ENCODE measurements at regions not wholly inside any gene's neighbourhood (a gene's known extent, or its start where the extent isn't known, plus 50 kb on each side); places are given as distances from the start of the nearest gene placed in this dataset.

GRCh38 chr1:64356636-64357256 lies 113.2 kb upstream of the CACHD1 start:
- Histone ChIP-seq H3K9me1 (ENCODE audit: control insufficient read depth, insufficient read depth, low read length) (no peaks in the 10 kb centered on the region), H3K4me3 (no peak overlapping the region), H3K9me3 (replicated peaks; ENCODE audit: control insufficient read depth, insufficient read depth, low read depth, low read length) (no peaks in the 10 kb centered on the region), H4K20me1 (replicated peaks; ENCODE audit: control insufficient read depth, insufficient read depth, low read length) (no peaks in the 10 kb centered on the region), H3K9ac (ENCODE audit: insufficient read depth in 1 of 2, low read depth in 2 of 2, low read length in 2 of 2) (no peak overlapping the region), H3K4me2 (ENCODE audit: insufficient read depth, low read length) (no peak overlapping the region), H3K79me2 (ENCODE audit: control insufficient read depth, insufficient read depth, low read length) (no peaks in the 10 kb centered on the region), H3K4me1 (replicated peaks in 1 of 2; ENCODE audit: control insufficient read depth in 2 of 2, insufficient read depth in 2 of 2, low read length in 2 of 2) (no peaks in the 10 kb centered on the region), H3K36me3 (ENCODE audit: control insufficient read depth, insufficient read depth, low read length) (no peaks in the 10 kb centered on the region), H3K27me3 (ENCODE audit: control insufficient read depth in 2 of 2, insufficient read depth in 2 of 2, low read length in 2 of 2) (peaks cover 0 to 4% of the 10 kb centered on the region in 2 experiments; a peak in 1 of 5 replicates), H2AFZ (ENCODE audit: low read depth, low read length) (no peak overlapping the region), H3K27ac (ENCODE audit: extremely low read depth, low read depth, low read length) (no peak overlapping the region)
- TF ChIP-seq TAL1 (IDR thresholded peaks at IDR 0.05) (no peak), CEBPZ (IDR thresholded peaks at IDR 0.05; ENCODE audit: borderline replicate concordance, low read depth, low read length) (no peak), SMARCC2 (IDR thresholded peaks at IDR 0.05; ENCODE audit: low read depth) (no peak), KHSRP (IDR thresholded peaks at IDR 0.05) (no peak), AFF1 (IDR thresholded peaks at IDR 0.05; ENCODE audit: low read depth in 1 of 2, partially characterized antibody in 2 of 2) (no peak), RFX7 (CRISPR knock-in tag; IDR thresholded peaks at IDR 0.05) (no peak), ZNF24 (IDR thresholded peaks at IDR 0.05) (no peak), NFE2L1 (tag; IDR thresholded peaks at IDR 0.05; ENCODE audit: borderline replicate concordance, low read depth) (no peak), GTF2E2 (tag; IDR thresholded peaks at IDR 0.05) (no peak), BCOR (IDR thresholded peaks at IDR 0.05) (no peak)
- in situ Hi-C loops (cut with MboI) (no loop called here), intact Hi-C loops (cut with micrococcal nuclease) (no loop called here)
- CTCF ChIA-PET (ENCODE audit: low intra/inter-chr PET ratio), result no interaction called here
- FAIRE-seq (no peak), ATAC-seq (no peak), DNase-seq (ENCODE audit: extremely low read depth in 1 of 4, low spot score in 3 of 4) (no peak)
- POLR2A ChIA-PET, result no interaction called here
- BruUV-seq (replicated peaks), result no TSS peak
- WGBS (ENCODE audit: insufficient coverage, low coverage, missing lambda C conversion rate), result 0% methylated on average over 13 of the region's 15 CpGs

All from K562 (cell line).